A549 (cell line): ENCODE measurements at regions not wholly inside any gene's neighbourhood (a gene's known extent, or its start where the extent isn't known, plus 50 kb on each side); places are given as distances from the start of the nearest gene placed in this dataset.

ENCODE experiments used
- ATAC-seq, 2 experiments: fragments of 200-7000 bp in 1 of 2; fragments of >200 bp in 1 of 2; cut with Nextera tagmentation in 1 of 2; cut with Tn5 transposase in 1 of 2; 3 replicates each; pipeline versions ENCODE4 v1.8.0 to v1.9.1; 2018 to 2020; ENCODE audit warnings: mild to moderate bottlenecking in 1 of 2, moderate library complexity in 1 of 2
- CTCF ChIA-PET: fragments of 300-600 bp; sonication (Branson Sonifier 250); formaldehyde crosslinking; extraction: SDS; loops from one replicate; lab custom pipeline; 2021; ENCODE audit warnings: antibody characterized with exemption, inconsistent platforms; lab: Yijun Ruan, JAX
- POLR2A ChIA-PET: fragments of 350-600 bp; formaldehyde crosslinking; extraction: SDS; loops from one replicate; lab custom pipeline; 2021; ENCODE audit warnings: antibody characterized with exemption, inconsistent platforms; lab: Yijun Ruan, JAX
- DNase-seq, 2 experiments: peaks; one replicate each; pipeline versions ENCODE4 v3.0.0 to v3.0.0-alpha.2; 2011 to 2016; ENCODE audit warnings: low read depth in 1 of 2, low spot score in 1 of 2
- FAIRE-seq: peaks from 2 replicates; lab custom pipeline; 2011; peaks lifted over from hg19 to GRCh38; lab: Jason Lieb, UNC
- H3K27ac ChIP-seq, 2 experiments: fragments of >200 bp; sonication (Bioruptor Twin); formaldehyde crosslinking; 3 replicates each; pipeline ENCODE4 v1.5.1; 2016 to 2017
- H3K4me1 ChIP-seq: fragments of >200 bp; sonication (Bioruptor Twin); formaldehyde crosslinking; 3 replicates; pipeline ENCODE4 v1.6.1; 2016
- H3K4me2 ChIP-seq: fragments of >200 bp; sonication (Bioruptor Twin); formaldehyde crosslinking; 3 replicates; pipeline ENCODE4 v1.6.1; 2016
- H3K4me3 ChIP-seq: fragments of >200 bp; sonication (Bioruptor Twin); formaldehyde crosslinking; 3 replicates; pipeline ENCODE4 v1.5.1; 2016
- H3K9me3 ChIP-seq: fragments of >200 bp; sonication (Bioruptor Twin); formaldehyde crosslinking; 3 replicates; pipeline ENCODE4 v1.6.1; 2016
- BHLHE40 ChIP-seq: IDR thresholded peaks from 2 replicates; pipeline ENCODE4 v1.6.1; 2012; ENCODE audit warnings: low read depth, low read length, inconsistent platforms
- CHD2 ChIP-seq: fragments of 150-350 bp; IDR thresholded peaks from 2 replicates; pipeline ENCODE4 v1.6.1; 2014; ENCODE audit warnings: low read length; ENCODE audit not compliant: partially characterized antibody
- CTCF ChIP-seq: fragments of >200 bp; sonication (Bioruptor Twin); formaldehyde crosslinking; IDR thresholded peaks from 3 replicates; pipeline ENCODE4 v1.5.1; 2016
- E2F6 ChIP-seq: IDR thresholded peaks from 2 replicates; pipeline ENCODE4 v1.6.1; 2012; ENCODE audit warnings: low read depth, borderline replicate concordance
- EHF ChIP-seq: fragments of 250-450 bp; sonication (Bioruptor Pico); IDR thresholded peaks from 2 replicates; pipeline ENCODE4 v1.5.0; 2020; ENCODE audit warnings: mild to moderate bottlenecking
- EP300 ChIP-seq, 2 experiments: fragments of >200 bp; sonication (Bioruptor Twin); formaldehyde crosslinking; IDR thresholded peaks; 2 replicates in 1 of 2; 3 replicates in 1 of 2; pipeline ENCODE4 v1.6.1; 2016 to 2017
- FOSL2 ChIP-seq, 2 experiments: fragments of 450-650 bp in 1 of 2; fragments of >200 bp in 1 of 2; sonication (Bioruptor Twin) in 1 of 2; formaldehyde crosslinking; IDR thresholded peaks; 2 replicates each; pipeline versions ENCODE4 v1.5.0 to v1.6.1; 2016 to 2020; ENCODE audit warnings: mild to moderate bottlenecking in 1 of 2, moderate library complexity in 1 of 2
- GATA3 ChIP-seq: IDR thresholded peaks from 2 replicates; pipeline ENCODE4 v1.6.1; 2012; ENCODE audit warnings: borderline replicate concordance
- HOXB13 ChIP-seq: fragments of 250-450 bp; sonication (Bioruptor Pico); IDR thresholded peaks from 2 replicates; pipeline ENCODE4 v1.5.0; 2020; ENCODE audit warnings: low read depth, mild to moderate bottlenecking, moderate library complexity
- KDM5A ChIP-seq: fragments of 200-600 bp; sonication (generic); IDR thresholded peaks from 2 replicates; pipeline ENCODE4 v1.6.1; 2016; ENCODE audit warnings: antibody characterized with exemption, mild to moderate bottlenecking
- MAFK ChIP-seq: fragments of 450-650 bp; IDR thresholded peaks from 2 replicates; pipeline ENCODE4 v1.6.1; 2014; ENCODE audit not compliant: partially characterized antibody
- MAZ ChIP-seq: fragments of 150-350 bp; IDR thresholded peaks from 2 replicates; pipeline ENCODE4 v1.6.1; 2014; ENCODE audit warnings: antibody characterized with exemption, low read depth, low read length, borderline replicate concordance
- MYC ChIP-seq: IDR thresholded peaks from 2 replicates; pipeline ENCODE4 v1.6.1; 2012; ENCODE audit warnings: mild to moderate bottlenecking, inconsistent platforms, low read length, improper control_type of control experiment, borderline replicate concordance
- NFE2L2 ChIP-seq: fragments of 150-350 bp; conservative IDR thresholded peaks from 2 replicates; pipeline ENCODE4 v1.6.1; 2014; ENCODE audit warnings: low read length
- PHF8 ChIP-seq: fragments of 200-600 bp; sonication (generic); IDR thresholded peaks from 2 replicates; pipeline ENCODE4 v1.6.1; 2016; ENCODE audit warnings: low read depth, mild to moderate bottlenecking, antibody characterized with exemption, moderate library complexity, borderline replicate concordance
- POLR2A ChIP-seq: IDR thresholded peaks from 2 replicates; pipeline ENCODE4 v1.6.1; 2012; ENCODE audit warnings: mild to moderate bottlenecking, low read length
- RARB ChIP-seq: fragments of 250-450 bp; sonication (Bioruptor Pico); IDR thresholded peaks from 2 replicates; pipeline ENCODE4 v1.8.0; 2021; ENCODE audit warnings: mild to moderate bottlenecking, moderate library complexity
- SREBF2 ChIP-seq: fragments of 450-650 bp; IDR thresholded peaks from 2 replicates; pipeline ENCODE4 v1.6.1; 2014; ENCODE audit warnings: mild to moderate bottlenecking, moderate library complexity
- USF2 ChIP-seq: fragments of 450-650 bp; IDR thresholded peaks from 2 replicates; pipeline ENCODE4 v1.6.1; 2014; ENCODE audit warnings: antibody characterized with exemption
- ZC3H11A ChIP-seq: fragments of 450-650 bp; IDR thresholded peaks from 2 replicates; pipeline ENCODE4 v1.6.1; 2014; ENCODE audit warnings: antibody characterized with exemption, mild to moderate bottlenecking
- ZNF302 ChIP-seq: fragments of 250-450 bp; sonication (Bioruptor Pico); IDR thresholded peaks from 2 replicates; pipeline ENCODE4 v1.9.0; 2021; ENCODE audit warnings: inconsistent platforms, mild to moderate bottlenecking, moderate library complexity
- WGBS: methylation state at CpG from one replicate; pipeline ENCODE4 v1.1.6; 2017; ENCODE audit errors: missing lambda C conversion rate; 5-methylcytosine and 5-hydroxymethylcytosine counted together
- TF ChIP-seq, protein P1 (sequence below): IDR thresholded peaks from 2 replicates; pipeline ENCODE4 v1.6.1; 2012

DNA sequence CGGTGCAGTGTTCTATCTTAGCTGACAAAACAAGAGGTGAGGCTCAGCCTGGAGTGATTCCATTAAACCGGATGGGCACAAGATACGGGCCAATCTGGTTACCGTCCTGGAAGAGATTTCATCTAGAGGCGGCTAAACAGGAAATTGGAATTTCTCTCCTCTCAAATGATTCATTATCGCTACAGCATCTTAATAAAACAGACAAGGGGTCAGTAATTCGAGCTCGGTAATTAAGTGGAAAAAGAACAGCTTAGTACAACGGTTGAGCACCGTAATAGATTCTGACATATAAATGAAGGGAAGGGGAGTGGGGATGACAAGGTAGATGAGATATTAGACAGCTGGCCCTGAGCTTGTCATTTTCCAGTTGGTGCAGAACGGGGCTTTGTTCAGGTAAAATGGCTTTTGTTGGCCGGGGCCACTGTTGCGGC is 137.2 kb downstream of the EDN3 start:
- POLR2A ChIA-PET, result no interaction called here
- TF ChIP-seq KDM5A (no peak), E2F6 (no peak), CTCF (no peak), PHF8 (no peak), MAZ (no peak), SREBF2 (no peak), CHD2 (no peak), NFE2L2 (no peak), POLR2A (no peak), HOXB13 (no peak), RARB (CRISPR knock-in tag) (no peak), MYC (no peak)
- TF ChIP-seq, protein P1, sequence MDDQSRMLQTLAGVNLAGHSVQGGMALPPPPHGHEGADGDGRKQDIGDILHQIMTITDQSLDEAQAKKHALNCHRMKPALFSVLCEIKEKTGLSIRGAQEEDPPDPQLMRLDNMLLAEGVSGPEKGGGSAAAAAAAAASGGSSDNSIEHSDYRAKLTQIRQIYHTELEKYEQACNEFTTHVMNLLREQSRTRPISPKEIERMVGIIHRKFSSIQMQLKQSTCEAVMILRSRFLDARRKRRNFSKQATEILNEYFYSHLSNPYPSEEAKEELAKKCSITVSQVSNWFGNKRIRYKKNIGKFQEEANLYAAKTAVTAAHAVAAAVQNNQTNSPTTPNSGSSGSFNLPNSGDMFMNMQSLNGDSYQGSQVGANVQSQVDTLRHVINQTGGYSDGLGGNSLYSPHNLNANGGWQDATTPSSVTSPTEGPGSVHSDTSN, result no peak
- 79% methylated on average over 13 of the region's 13 CpGs for WGBS
- Histone ChIP-seq H3K4me2 (no peak overlapping the region), H3K4me1 (no peaks in the 10 kb centered on the region), H3K27ac (no peak overlapping the region), H3K4me3 (no peak overlapping the region), H3K9me3 (no peaks in the 10 kb centered on the region)
- CTCF ChIA-PET, result interaction anchor here (0.8 to 2.7 kb wide), 8 partner anchors 15 to 573 kb away, joined by 3 to 19 read pairs (median 3); no protein-coding TSS in a partner anchor
- ATAC-seq (no peak), DNase-seq (no peak), FAIRE-seq (no peak)

GRCh38 chr20:59438201-59438600 is 137.8 kb downstream of the EDN3 start:
- ATAC-seq (no peak), FAIRE-seq (no peak), DNase-seq (no peak)
- no peaks in the 10 kb centered on the region for H3K4me1 ChIP-seq
- ChIA-PET POLR2A (no interaction called here), CTCF (interaction anchor here (0.6 to 2.7 kb wide), 12 partner anchors 9 to 574 kb away, joined by 3 to 19 read pairs (median 3); no protein-coding TSS in a partner anchor)
- H3K4me2 ChIP-seq, result no peak overlapping the region
- TF ChIP-seq EHF (CRISPR knock-in tag), result no peak
- TF ChIP-seq MYC, result no peak
- TF ChIP-seq BHLHE40, result no peak
- TF ChIP-seq RARB (CRISPR knock-in tag), result no peak
- no peak for TF ChIP-seq MAFK
- TF ChIP-seq ZNF302, result no peak
- TF ChIP-seq FOSL2 (IDR thresholded peaks at IDR 0.05), result no peak
- TF ChIP-seq FOSL2 (CRISPR knock-in tag; IDR thresholded peaks at IDR 0.05), result no peak
- TF ChIP-seq GATA3, result no peak
- no peak for TF ChIP-seq EP300 (IDR thresholded peaks at IDR 0.05)
- no peak for TF ChIP-seq USF2
- H3K4me3 ChIP-seq, result no peak overlapping the region
- no peaks in the 10 kb centered on the region for H3K9me3 ChIP-seq
- H3K27ac ChIP-seq, result no peak overlapping the region
- WGBS, result 89% methylated on average over 4 of the region's 4 CpGs

DNA sequence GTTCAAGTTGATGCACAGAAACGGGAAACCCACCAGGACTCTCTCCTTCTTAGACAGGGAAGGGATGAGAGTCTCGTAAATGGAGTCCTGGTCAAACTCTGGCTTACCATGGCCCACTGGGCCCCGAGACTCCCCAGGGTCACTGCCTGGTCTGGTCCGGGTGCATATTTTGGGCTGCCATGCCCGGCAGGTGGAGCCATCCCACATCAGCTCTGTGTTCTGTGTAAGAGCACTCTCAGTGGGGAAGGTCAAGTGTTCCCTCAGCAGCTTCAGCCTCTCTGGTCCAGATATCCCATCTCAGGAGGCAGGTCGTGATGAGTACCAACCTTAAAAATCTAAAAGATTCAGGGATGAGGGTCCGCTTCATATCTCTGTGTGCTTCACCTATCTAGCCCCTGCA is 138.8 kb downstream of the EDN3 start:
- no peak overlapping the region for H3K4me3 ChIP-seq
- no peak overlapping the region for H3K4me2 ChIP-seq
- H3K4me1 ChIP-seq, result no peaks in the 10 kb centered on the region
- no peak for TF ChIP-seq ZC3H11A
- peak; percentile 28; the same call in 2 of the 3 replicates for TF ChIP-seq CTCF
- peak in 1 of 2 experiments; percentile 36 for DNase-seq
- POLR2A ChIA-PET, result no interaction called here
- FAIRE-seq, result no peak
- 25% methylated on average over 6 of the region's 7 CpGs for WGBS
- CTCF ChIA-PET, result interaction anchor here (0.9 to 2.7 kb wide), 7 partner anchors 8 to 347 kb away, joined by 3 to 19 read pairs (median 4); no protein-coding TSS in a partner anchor
- peak in 1 of 2 experiments; percentile 82; a peak in 3 of 6 replicates for ATAC-seq
- H3K27ac ChIP-seq, result no peak overlapping the region
- H3K9me3 ChIP-seq, result no peaks in the 10 kb centered on the region
